ENCODE measurements at regions not wholly inside any gene's neighbourhood (a gene's known extent, or its start where the extent isn't known, plus 50 kb on each side); places are given as distances from the start of the nearest gene placed in this dataset.

GRCh38 chr6:133632906-133633305 is 256.0 kb upstream of the TCF21 start:
- Histone ChIP-seq H3K4me2 (ENCODE audit: low read length) (no peak overlapping the region), H3K4me1 (no peaks in the 10 kb centered on the region), H3K36me3 (ENCODE audit: control insufficient read depth, insufficient read depth, low read length) (no peaks in the 10 kb centered on the region), H3K9ac (no peak overlapping the region), H3K9me3 (ENCODE audit: control insufficient read depth, low read length) (no peaks in the 10 kb centered on the region), H3K79me2 (no peaks in the 10 kb centered on the region), H2AFZ (no peak overlapping the region), H3K27me3 (ENCODE audit: control insufficient read depth, insufficient read depth, low read length) (no peaks in the 10 kb centered on the region), H3K4me3 (ENCODE audit: low read depth, low read length) (no peak overlapping the region), H3K27ac (no peak overlapping the region)
- no peak for TF ChIP-seq CTCF (IDR thresholded peaks at IDR 0.05)

- no peaks in the 10 kb centered on the region for H3K36me3 ChIP-seq (ENCODE audit: control insufficient read depth, insufficient read depth, low read length)
- TF ChIP-seq CTCF (IDR thresholded peaks at IDR 0.05) = no peak
- no peak overlapping the region for H3K9ac ChIP-seq
- H3K27ac ChIP-seq = no peak overlapping the region
- no peaks in the 10 kb centered on the region for H3K79me2 ChIP-seq
- no peaks in the 10 kb centered on the region for H3K4me1 ChIP-seq
- no peaks in the 10 kb centered on the region for H3K9me3 ChIP-seq (ENCODE audit: control insufficient read depth, low read length)
- H3K4me2 ChIP-seq (ENCODE audit: low read length) = no peak overlapping the region
- no peak overlapping the region for H3K4me3 ChIP-seq (ENCODE audit: low read depth, low read length)
- no peaks in the 10 kb centered on the region for H3K27me3 ChIP-seq (ENCODE audit: control insufficient read depth, insufficient read depth, low read length)
- H2AFZ ChIP-seq = no peak overlapping the region
These were observed 254.4 kb upstream of the TCF21 start for GRCh38 chr6:133634474-133634873.

- TF ChIP-seq CTCF (IDR thresholded peaks at IDR 0.05) = no peak
- no peaks in the 10 kb centered on the region for H3K9me3 ChIP-seq (ENCODE audit: control insufficient read depth, low read length)
- H3K27me3 ChIP-seq (ENCODE audit: control insufficient read depth, insufficient read depth, low read length) = no peaks in the 10 kb centered on the region
- no peaks in the 10 kb centered on the region for H3K36me3 ChIP-seq (ENCODE audit: control insufficient read depth, insufficient read depth, low read length)
- H3K79me2 ChIP-seq = no peaks in the 10 kb centered on the region
- no peak overlapping the region for H3K27ac ChIP-seq
- no peak overlapping the region for H2AFZ ChIP-seq
- H3K4me3 ChIP-seq (ENCODE audit: low read depth, low read length) = no peak overlapping the region
- no peaks in the 10 kb centered on the region for H3K4me1 ChIP-seq
- H3K9ac ChIP-seq = no peak overlapping the region
- no peak overlapping the region for H3K4me2 ChIP-seq (ENCODE audit: low read length)
These were observed 253.5 kb upstream of the TCF21 start for GRCh38 chr6:133635447-133635846.

GRCh38 chr6:133637436-133637835 is 251.5 kb upstream of the TCF21 start:
- Histone ChIP-seq H3K4me3 (ENCODE audit: low read depth, low read length) (no peak overlapping the region), H3K9ac (no peak overlapping the region), H3K4me2 (ENCODE audit: low read length) (no peak overlapping the region), H3K36me3 (ENCODE audit: control insufficient read depth, insufficient read depth, low read length) (no peaks in the 10 kb centered on the region), H3K4me1 (no peaks in the 10 kb centered on the region), H3K79me2 (no peaks in the 10 kb centered on the region), H3K27me3 (ENCODE audit: control insufficient read depth, insufficient read depth, low read length) (no peaks in the 10 kb centered on the region), H3K27ac (no peak overlapping the region), H3K9me3 (ENCODE audit: control insufficient read depth, low read length) (no peaks in the 10 kb centered on the region), H2AFZ (no peak overlapping the region)
- TF ChIP-seq CTCF (IDR thresholded peaks at IDR 0.05) = no peak

GRCh38 chr6:133637874-133638273 is 251.0 kb upstream of the TCF21 start:
- Histone ChIP-seq H3K79me2 (no peaks in the 10 kb centered on the region), H3K36me3 (ENCODE audit: control insufficient read depth, insufficient read depth, low read length) (no peaks in the 10 kb centered on the region), H3K9ac (no peak overlapping the region), H3K4me3 (ENCODE audit: low read depth, low read length) (no peak overlapping the region), H3K4me1 (no peaks in the 10 kb centered on the region), H2AFZ (no peak overlapping the region), H3K27ac (no peak overlapping the region), H3K9me3 (ENCODE audit: control insufficient read depth, low read length) (no peaks in the 10 kb centered on the region), H3K27me3 (ENCODE audit: control insufficient read depth, insufficient read depth, low read length) (no peaks in the 10 kb centered on the region), H3K4me2 (ENCODE audit: low read length) (no peak overlapping the region)
- TF ChIP-seq CTCF (IDR thresholded peaks at IDR 0.05) = no peak
